ENCODE measurements at regions not wholly inside any gene's neighbourhood (a gene's known extent, or its start where the extent isn't known, plus 50 kb on each side); places are given as distances from the start of the nearest gene placed in this dataset.

- Histone ChIP-seq H3K9me3 (ENCODE audit: control insufficient read depth, low read length) (no peaks in the 10 kb centered on the region), H3K4me1 (ENCODE audit: control insufficient read depth, insufficient read depth, low read length) (no peaks in the 10 kb centered on the region), H3K4me3 (ENCODE audit: low read length) (no peak overlapping the region), H3K27ac (ENCODE audit: low read length) (no peak overlapping the region), H3K27me3 (ENCODE audit: control insufficient read depth, insufficient read depth) (no peaks in the 10 kb centered on the region)
- 86% methylated on average over 15 of the region's 15 CpGs for WGBS
- intact Hi-C loops (cut with DNase I), result no loop called here
- ATAC-seq (no peak), DNase-seq (no peak)
Observed at GRCh38 chr10:128779416-128779815, 653.2 kb upstream of the MKI67 start.

GRCh38 chr10:128780156-128780761 lies 654.0 kb upstream of the MKI67 start:
- H3K9me3 ChIP-seq (ENCODE audit: control insufficient read depth, low read length), result no peaks in the 10 kb centered on the region
- H3K27me3 ChIP-seq (ENCODE audit: control insufficient read depth, insufficient read depth), result no peaks in the 10 kb centered on the region
- H3K4me1 ChIP-seq (ENCODE audit: control insufficient read depth, insufficient read depth, low read length), result no peaks in the 10 kb centered on the region
- ATAC-seq (no peak), DNase-seq (no peak)
- H3K4me3 ChIP-seq (ENCODE audit: low read length), result no peak overlapping the region
- intact Hi-C loops (cut with DNase I), result no loop called here
- H3K27ac ChIP-seq (ENCODE audit: low read length), result no peak overlapping the region
- WGBS, result 82% methylated on average over 9 of the region's 9 CpGs

- Histone ChIP-seq H3K27me3 (ENCODE audit: control insufficient read depth, insufficient read depth) (no peaks in the 10 kb centered on the region), H3K4me1 (ENCODE audit: control insufficient read depth, insufficient read depth, low read length) (no peaks in the 10 kb centered on the region), H3K27ac (ENCODE audit: low read length) (no peak overlapping the region), H3K9me3 (ENCODE audit: control insufficient read depth, low read length) (no peaks in the 10 kb centered on the region), H3K4me3 (ENCODE audit: low read length) (no peak overlapping the region)
- ATAC-seq (no peak), DNase-seq (no peak)
- 58% methylated on average over 3 of the region's 3 CpGs for WGBS
- intact Hi-C loops (cut with DNase I), result no loop called here
Observed at GRCh38 chr10:128781637-128782036, 655.4 kb upstream of the MKI67 start.

- H3K27me3 ChIP-seq (ENCODE audit: control insufficient read depth, insufficient read depth), result no peaks in the 10 kb centered on the region
- WGBS, result 82% methylated on average over 2 of the region's 2 CpGs
- no peak overlapping the region for H3K27ac ChIP-seq (ENCODE audit: low read length)
- intact Hi-C loops (cut with DNase I), result no loop called here
- no peaks in the 10 kb centered on the region for H3K4me1 ChIP-seq (ENCODE audit: control insufficient read depth, insufficient read depth, low read length)
- DNase-seq, result no peak
- no peak for ATAC-seq
- H3K4me3 ChIP-seq (ENCODE audit: low read length), result no peak overlapping the region
- H3K9me3 ChIP-seq (ENCODE audit: control insufficient read depth, low read length), result no peaks in the 10 kb centered on the region
Observed at GRCh38 chr10:128784444-128784843, 658.2 kb upstream of the MKI67 start.

GRCh38 chr10:128792426-128793140 lies 666.4 kb upstream of the MKI67 start:
- intact Hi-C loops (cut with DNase I), result no loop called here
- ATAC-seq (no peak), DNase-seq (no peak)
- no peaks in the 10 kb centered on the region for H3K9me3 ChIP-seq (ENCODE audit: control insufficient read depth, low read length)
- H3K27ac ChIP-seq (ENCODE audit: low read length), result no peak overlapping the region
- H3K27me3 ChIP-seq (ENCODE audit: control insufficient read depth, insufficient read depth), result no peaks in the 10 kb centered on the region
- H3K4me3 ChIP-seq (ENCODE audit: low read length), result no peak overlapping the region
- no peaks in the 10 kb centered on the region for H3K4me1 ChIP-seq (ENCODE audit: control insufficient read depth, insufficient read depth, low read length)
- WGBS, result 90% methylated on average over 9 of the region's 9 CpGs

GRCh38 chr10:128793726-128794655 lies 667.8 kb upstream of the MKI67 start:
- no peaks in the 10 kb centered on the region for H3K27me3 ChIP-seq (ENCODE audit: control insufficient read depth, insufficient read depth)
- H3K4me1 ChIP-seq (ENCODE audit: control insufficient read depth, insufficient read depth, low read length), result no peaks in the 10 kb centered on the region
- no peak for ATAC-seq
- H3K4me3 ChIP-seq (ENCODE audit: low read length), result no peak overlapping the region
- intact Hi-C loops (cut with DNase I), result no loop called here
- no peak overlapping the region for H3K27ac ChIP-seq (ENCODE audit: low read length)
- WGBS, result 92% methylated on average over 10 of the region's 10 CpGs
- no peaks in the 10 kb centered on the region for H3K9me3 ChIP-seq (ENCODE audit: control insufficient read depth, low read length)
- no peak for DNase-seq

- intact Hi-C loops (cut with DNase I), result no loop called here
- H3K27me3 ChIP-seq (ENCODE audit: control insufficient read depth, insufficient read depth), result no peaks in the 10 kb centered on the region
- ATAC-seq (no peak), DNase-seq (no peak)
- no peaks in the 10 kb centered on the region for H3K4me1 ChIP-seq (ENCODE audit: control insufficient read depth, insufficient read depth, low read length)
- no peak overlapping the region for H3K27ac ChIP-seq (ENCODE audit: low read length)
- 86% methylated on average over 3 of the region's 3 CpGs for WGBS
- no peaks in the 10 kb centered on the region for H3K9me3 ChIP-seq (ENCODE audit: control insufficient read depth, low read length)
- H3K4me3 ChIP-seq (ENCODE audit: low read length), result no peak overlapping the region
Observed at GRCh38 chr10:128796396-128796912, 670.2 kb upstream of the MKI67 start.

- H3K4me3 ChIP-seq (ENCODE audit: low read length), result no peak overlapping the region
- H3K4me1 ChIP-seq (ENCODE audit: control insufficient read depth, insufficient read depth, low read length), result no peaks in the 10 kb centered on the region
- no peaks in the 10 kb centered on the region for H3K27me3 ChIP-seq (ENCODE audit: control insufficient read depth, insufficient read depth)
- H3K9me3 ChIP-seq (ENCODE audit: control insufficient read depth, low read length), result no peaks in the 10 kb centered on the region
- no peak for DNase-seq
- 81% methylated on average over 4 of the region's 4 CpGs for WGBS
- intact Hi-C loops (cut with DNase I), result no loop called here
- H3K27ac ChIP-seq (ENCODE audit: low read length), result no peak overlapping the region
- no peak for ATAC-seq
Observed at GRCh38 chr10:128802062-128802461, 665.0 kb upstream of the MGMT start.

GRCh38 chr10:128803790-128804189 lies 663.3 kb upstream of the MGMT start:
- H3K9me3 ChIP-seq (ENCODE audit: control insufficient read depth, low read length), result no peaks in the 10 kb centered on the region
- WGBS, result 61% methylated on average over 8 of the region's 8 CpGs
- no peak overlapping the region for H3K4me3 ChIP-seq (ENCODE audit: low read length)
- no peak for DNase-seq
- no peak overlapping the region for H3K27ac ChIP-seq (ENCODE audit: low read length)
- intact Hi-C loops (cut with DNase I), result no loop called here
- H3K4me1 ChIP-seq (ENCODE audit: control insufficient read depth, insufficient read depth, low read length), result no peaks in the 10 kb centered on the region
- no peaks in the 10 kb centered on the region for H3K27me3 ChIP-seq (ENCODE audit: control insufficient read depth, insufficient read depth)
- ATAC-seq, result no peak

GRCh38 chr10:128804411-128804810 lies 662.6 kb upstream of the MGMT start:
- H3K4me3 ChIP-seq (ENCODE audit: low read length), result no peak overlapping the region
- ATAC-seq (peak in 1 of 2 donors; percentile 64), DNase-seq (peak in 2 of 3 donors; percentile 14 to 78)
- H3K27me3 ChIP-seq (ENCODE audit: control insufficient read depth, insufficient read depth), result no peaks in the 10 kb centered on the region
- H3K27ac ChIP-seq (ENCODE audit: low read length), result no peak overlapping the region
- 71% methylated on average over 2 of the region's 2 CpGs for WGBS
- intact Hi-C loops (cut with DNase I), result no loop called here
- no peaks in the 10 kb centered on the region for H3K4me1 ChIP-seq (ENCODE audit: control insufficient read depth, insufficient read depth, low read length)
- no peaks in the 10 kb centered on the region for H3K9me3 ChIP-seq (ENCODE audit: control insufficient read depth, low read length)

GRCh38 chr10:128808921-128809440 lies 658.1 kb upstream of the MGMT start:
- ATAC-seq (peak; percentile 62 to 65), DNase-seq (peak; percentile 37 to 67 (median 64))
- intact Hi-C loops (cut with DNase I), result no loop called here
- H3K4me1 ChIP-seq (ENCODE audit: control insufficient read depth, insufficient read depth, low read length), result no peaks in the 10 kb centered on the region
- no peaks in the 10 kb centered on the region for H3K9me3 ChIP-seq (ENCODE audit: control insufficient read depth, low read length)
- 55% methylated on average over 4 of the region's 4 CpGs for WGBS
- no peak overlapping the region for H3K27ac ChIP-seq (ENCODE audit: low read length)
- H3K4me3 ChIP-seq (ENCODE audit: low read length), result no peak overlapping the region
- H3K27me3 ChIP-seq (ENCODE audit: control insufficient read depth, insufficient read depth), result peaks cover 3% of the 10 kb centered on the region
